DMS79 (cell line): ENCODE measurements at regions not wholly inside any gene's neighbourhood (a gene's known extent, or its start where the extent isn't known, plus 50 kb on each side); places are given as distances from the start of the nearest gene placed in this dataset.
A peak's percentile ranks its signal among the peaks of the same experiment; 100 is the strongest.
"Not testable (repeated sequence)": the region's sequence is repeated elsewhere in the genome, so short reads cannot be mapped to it uniquely, and the experiment has no call there.

ENCODE experiments used
- DNase-seq: peaks from one replicate; lab custom pipeline; 2025; lab: John Stamatoyannopoulos, UW

DNA sequence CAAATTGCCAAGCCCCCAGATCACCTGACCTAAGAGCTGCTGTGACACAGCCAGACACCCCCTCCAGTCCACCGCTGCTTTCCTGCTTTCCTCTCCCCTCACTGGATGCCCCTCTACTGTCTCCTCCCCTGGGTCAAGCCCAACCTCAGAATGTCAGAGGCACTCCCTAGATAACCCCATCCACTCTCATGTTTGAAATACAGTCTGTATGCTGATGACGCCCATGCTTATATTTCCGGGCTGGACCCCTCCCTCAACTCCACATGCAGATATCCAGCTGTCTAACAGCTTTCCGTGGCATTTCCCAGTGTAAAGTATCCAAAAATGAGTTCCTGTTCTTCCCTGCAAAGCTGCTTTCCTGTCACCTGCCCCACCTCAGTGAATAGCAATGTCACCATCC is 309.2 kb downstream of the ANAPC1 start:
- DNase-seq, result not testable (repeated sequence)

DNA sequence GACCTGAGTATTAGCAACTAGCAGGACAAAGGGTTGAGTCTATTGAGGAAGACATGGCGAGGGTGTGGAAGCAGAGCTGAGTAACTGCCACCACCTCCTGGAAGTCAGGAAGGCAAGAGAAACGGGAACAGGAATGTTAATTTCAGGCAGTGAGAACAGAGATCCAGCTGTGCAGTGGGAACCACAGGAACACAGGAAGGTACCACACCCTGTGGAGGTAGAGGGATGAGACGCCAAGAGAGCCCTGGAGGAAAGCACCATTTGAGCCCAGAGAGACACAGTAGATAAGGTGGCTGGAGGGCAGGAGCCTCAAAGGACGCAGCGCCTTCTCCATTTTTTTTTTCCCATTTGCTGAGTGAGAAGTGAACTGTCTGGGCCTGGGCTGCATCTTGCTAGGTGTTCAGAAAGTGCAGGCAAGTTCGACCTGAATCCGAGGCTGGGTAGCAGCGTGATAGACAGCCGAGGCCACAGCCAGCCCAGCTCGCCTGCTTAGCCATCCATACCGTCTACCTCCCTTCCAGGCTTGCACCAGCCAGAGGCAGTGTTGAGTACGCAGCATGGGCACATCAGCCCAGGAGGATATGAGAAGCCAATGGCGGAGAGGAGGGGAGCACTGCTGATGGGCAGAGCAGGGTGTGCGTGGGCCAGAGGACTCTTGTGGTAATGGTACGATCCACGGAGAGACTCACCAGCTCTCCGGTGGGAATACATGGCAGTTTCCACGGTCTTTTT is 306.7 kb downstream of the ANAPC1 start:
- not testable (repeated sequence) for DNase-seq

DNA sequence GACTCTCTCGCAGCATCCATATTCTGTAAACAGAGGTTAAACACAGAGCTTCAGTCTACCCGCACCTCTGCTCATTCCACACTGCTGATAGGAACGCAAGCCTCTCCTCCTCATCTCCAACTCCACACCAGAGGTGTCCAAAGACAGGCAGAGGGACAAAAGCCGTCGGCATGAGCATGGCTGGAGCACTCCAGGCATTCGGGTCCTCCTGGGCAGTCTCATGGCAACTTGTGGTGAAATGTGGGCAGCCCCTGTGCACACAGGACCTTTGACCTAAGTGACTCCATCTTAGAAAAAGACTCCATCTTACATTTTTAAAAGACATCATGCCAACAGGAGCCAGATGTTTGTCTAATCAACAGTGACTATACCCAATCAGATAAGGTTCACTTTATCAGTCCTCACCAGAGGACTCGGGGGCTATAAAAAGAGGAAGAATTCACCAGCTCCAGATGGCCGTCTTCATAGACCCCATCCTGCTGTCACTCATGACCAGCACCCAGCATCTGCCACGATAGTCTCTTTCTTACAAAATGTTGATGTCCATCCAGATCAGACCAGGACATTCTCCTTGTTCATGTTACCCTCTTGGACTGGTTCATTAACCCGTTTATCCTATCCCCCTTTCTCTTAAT is 304.4 kb downstream of the ANAPC1 start:
- not testable (repeated sequence) for DNase-seq

DNA sequence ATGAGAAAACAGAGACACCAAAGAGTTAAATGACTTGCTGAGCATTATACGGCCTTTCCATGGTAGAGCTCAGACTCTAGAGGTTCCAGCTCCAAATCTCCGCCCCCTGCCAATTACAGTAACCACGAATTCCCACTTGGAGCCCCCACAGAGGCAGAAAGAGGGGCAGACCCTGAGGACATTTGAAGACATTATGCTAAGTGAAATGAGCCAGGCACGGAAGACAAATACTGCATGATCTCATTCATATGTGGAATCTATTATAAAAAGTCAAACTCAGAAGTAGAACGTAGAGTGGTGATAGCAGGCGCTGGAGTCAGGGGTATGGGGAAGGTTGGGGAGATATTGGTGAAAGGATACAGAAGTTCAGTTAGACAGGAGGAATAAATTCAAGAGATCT is 303.4 kb downstream of the ANAPC1 start:
- DNase-seq, result not testable (repeated sequence)

DNA sequence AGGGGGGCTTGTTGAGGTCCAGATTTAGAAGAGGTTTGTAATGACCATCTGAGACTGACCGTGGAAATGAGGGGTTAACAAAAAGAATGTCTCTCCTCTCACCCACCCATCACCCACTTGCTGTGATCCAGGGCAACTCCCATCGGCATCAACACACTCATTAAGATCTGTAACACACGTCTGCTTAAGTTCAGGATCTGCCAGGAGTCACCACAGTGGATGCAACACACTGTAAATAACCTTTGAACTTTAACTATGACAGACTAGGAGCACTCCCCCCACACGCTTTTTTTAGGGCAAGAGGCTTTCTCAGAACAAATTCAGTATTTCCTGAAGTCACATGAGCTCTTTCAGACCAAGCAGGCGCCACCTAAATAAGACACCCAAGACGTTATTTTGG is 301.9 kb downstream of the ANAPC1 start:
- not testable (repeated sequence) for DNase-seq

DNA sequence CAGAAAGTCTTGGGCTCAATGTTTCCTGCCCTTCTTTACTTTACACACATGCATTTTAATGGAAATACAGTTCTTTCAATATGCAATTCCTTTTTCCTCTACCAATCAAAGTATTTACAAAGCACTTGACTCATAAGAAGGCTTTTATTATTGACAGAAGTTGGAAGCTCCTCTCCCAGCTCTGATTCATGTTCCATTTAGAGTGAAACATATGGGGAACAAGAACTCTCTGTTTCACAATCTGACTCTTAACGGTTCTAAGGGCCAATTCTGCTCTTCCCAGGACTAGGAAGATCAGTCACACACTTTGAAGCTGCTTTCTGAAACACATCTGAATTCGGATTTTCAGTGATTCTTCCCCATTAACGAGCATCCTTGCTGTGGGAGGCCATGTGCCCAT is 300.5 kb downstream of the ANAPC1 start:
- not testable (repeated sequence) for DNase-seq

DNA sequence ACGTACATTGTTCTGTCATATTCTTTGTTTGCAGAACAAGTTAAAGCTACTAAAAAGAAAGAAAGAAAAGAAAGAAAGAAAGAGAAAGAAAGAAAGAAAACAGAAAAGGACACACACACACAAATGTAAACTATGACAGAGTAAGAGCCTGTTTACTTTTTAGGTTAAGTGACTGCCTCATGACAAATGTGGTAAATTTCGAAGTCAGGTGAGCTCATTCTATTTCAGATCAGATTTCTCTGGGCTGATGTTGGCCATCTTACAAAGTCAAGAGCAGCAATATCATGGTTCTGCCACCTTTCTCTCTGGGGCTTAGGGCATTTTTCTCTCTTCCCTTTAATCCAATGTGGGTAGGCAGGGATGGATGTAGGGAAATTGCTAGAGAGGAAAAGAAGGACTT is 299.5 kb downstream of the ANAPC1 start:
- DNase-seq, result not testable (repeated sequence)

DNA sequence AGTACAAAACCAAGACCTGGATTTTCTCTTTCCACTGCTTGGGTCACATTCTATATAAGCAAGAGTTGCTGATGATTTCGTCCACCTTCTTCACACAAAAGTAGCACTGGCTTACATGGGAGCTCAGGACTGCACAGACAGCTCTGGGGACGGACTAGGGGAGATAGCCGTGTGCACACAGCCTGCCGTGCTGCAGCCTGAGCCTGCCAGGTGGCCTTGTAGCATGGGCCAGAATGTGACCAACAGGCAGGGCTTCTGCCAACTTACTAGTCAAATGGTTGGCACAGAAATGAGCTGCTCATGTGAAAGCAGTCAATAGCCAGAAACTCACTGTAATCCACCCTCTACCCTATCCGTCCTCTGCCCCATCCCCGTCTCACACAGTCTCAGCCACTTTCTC is 299.0 kb downstream of the ANAPC1 start:
- DNase-seq, result not testable (repeated sequence)

DNA sequence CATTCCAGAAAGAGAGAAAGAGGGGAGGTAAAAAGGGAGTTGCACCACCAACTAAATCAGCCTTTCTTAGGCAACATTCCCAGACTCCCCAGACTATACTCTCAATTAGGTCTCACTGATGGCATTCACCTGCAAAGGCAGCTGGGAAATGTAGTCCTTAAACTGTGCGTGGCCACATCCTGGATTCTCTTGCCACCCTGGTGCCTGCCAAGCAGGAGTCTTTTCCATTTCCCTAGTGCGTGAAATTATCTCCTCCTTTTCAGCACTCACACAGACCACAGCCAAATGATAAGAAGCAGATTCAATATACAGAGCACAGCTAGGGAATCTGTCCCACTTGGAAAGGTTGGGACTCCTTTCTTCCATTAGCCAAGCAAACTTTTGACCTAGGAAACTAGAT is 298.0 kb downstream of the ANAPC1 start:
- DNase-seq, result not testable (repeated sequence)

DNA sequence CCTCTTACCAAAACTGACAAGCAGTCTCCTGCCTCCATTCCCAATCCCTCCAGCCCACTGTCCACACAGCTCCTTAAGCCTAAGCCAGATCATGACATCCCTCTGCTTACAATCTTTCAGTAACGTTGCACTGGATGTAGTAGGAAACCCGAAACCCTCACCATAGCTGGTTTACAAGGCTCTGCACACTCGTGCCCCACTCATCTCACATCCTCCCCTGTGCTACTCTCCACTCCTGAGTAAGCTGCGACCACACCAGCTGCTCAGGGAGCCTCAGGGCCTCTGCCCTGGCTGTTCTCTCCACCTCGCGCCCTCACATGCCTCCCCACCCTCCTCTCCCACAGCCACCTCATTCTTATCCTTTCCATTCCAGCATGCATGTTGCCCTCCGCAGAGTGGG is 288.9 kb downstream of the ANAPC1 start:
- not testable (repeated sequence) for DNase-seq

DNA sequence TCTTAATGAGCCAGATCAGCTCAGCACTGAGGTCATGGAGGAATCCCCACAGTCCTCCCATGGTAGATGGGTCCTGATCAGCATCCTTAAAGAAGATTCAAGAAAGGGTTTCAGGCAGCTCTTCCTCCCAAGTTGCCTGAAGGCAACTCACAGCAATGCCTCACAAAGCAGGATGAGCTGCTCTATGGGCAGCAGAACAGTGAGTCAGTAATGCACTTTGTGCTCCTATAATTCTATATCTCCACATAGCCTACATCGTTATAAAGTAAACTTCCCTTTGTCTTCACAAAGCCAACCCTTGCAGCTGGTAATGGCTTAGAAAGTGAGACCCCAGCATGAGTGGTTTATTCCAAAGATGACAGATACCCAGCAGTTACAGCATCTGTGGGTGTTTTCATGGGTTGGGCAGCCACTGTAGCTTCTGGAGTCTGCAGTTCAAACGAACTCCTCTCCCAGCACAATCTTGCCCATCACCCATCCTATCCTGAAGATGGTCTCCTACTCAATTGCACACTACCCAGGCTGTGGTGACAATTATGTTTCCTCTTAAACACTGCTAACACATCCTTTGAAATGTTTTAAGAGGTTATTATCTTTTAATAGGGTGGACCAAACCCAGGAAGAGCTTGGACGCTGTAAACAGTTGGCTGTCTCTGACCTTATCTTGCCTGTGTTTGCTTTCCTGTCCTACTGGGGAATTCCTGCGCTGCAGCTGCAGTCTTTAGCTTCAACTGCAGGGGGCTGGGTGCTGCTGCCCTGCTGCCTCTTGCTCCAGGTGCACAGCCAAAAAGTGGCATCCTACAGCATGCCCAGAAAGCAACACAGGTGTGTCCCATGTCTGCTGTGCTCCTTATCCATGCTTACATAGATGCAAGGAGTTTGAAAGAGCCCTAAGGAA is 286.9 kb downstream of the ANAPC1 start:
- not testable (repeated sequence) for DNase-seq

DNA sequence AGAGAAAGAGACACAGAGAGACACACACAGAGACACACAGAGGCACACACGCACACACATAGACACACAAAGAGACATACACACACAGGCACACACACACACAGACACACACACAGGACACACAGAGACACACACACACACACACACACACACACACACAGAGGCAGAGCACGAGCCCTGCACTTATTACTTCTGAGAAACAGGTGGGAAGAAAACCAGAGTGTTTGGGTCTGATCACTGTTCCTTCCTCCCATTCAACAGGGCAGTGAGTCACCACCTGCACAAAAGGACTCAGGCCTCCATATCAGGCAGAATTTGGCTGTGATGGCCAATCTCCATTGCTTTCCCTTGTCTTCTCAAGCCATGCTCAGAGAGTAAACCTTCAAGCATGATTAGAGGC is 285.0 kb downstream of the ANAPC1 start:
- not testable (repeated sequence) for DNase-seq

DNA sequence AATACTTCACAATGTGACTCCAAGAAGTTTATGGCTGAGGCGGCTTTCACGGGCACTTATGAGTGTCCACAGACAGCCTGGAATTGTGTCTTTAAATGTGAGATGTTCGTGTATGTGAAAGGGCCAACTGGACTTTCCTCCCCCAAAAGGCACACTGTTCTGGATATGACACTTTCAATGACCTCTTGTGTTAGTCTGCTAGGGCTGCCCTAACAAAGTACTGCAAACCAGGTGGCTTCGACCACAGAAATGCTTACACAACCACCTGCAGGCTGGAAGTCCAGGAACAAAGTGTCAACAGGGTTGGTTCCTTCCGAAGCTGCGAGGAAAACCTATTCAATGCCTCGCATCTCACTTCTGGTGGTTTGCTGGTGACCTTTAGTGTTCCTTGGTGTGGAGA is 281.7 kb downstream of the ANAPC1 start:
- not testable (repeated sequence) for DNase-seq

DNA sequence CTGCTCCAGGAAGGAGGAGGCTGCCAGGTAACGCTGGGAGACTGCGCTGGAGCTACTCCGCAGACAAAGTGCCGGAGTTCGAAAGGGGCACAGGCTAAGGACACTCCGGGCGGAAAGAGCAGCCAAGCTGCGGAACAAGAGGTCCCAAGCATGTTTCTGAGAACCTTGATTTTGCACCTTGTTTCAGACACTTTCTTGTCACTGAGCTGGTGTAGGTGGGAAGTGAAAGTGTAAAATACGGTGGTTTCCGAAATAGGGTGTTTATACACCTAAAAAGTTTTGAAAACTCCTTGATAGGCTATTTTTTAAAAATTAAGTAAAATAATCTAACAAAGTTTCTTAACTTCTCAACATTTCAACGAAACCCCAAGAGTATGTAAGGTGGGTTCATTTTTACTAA is 278.2 kb downstream of the ANAPC1 start:
- DNase-seq, result not testable (repeated sequence)

DNA sequence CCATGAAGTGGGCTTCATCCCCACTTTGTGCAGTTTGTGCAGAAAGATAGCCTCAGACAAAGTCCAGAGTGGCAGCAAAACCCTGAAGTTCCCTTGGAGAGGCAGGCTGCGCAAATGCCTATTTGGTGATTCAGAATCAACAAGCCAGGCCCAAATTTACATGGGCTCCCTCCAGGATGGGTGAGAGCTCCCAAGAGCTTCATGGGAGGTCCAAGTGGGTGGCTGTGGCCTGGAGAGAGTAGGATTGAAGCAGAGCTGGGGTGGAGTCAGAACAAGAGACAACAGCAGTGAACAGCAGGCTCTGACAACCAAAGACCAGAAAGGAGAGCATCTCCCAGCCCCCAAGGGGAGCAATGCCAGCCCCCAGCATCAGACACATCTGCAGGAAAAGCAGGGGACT is 277.4 kb downstream of the ANAPC1 start:
- DNase-seq, result not testable (repeated sequence)

DNA sequence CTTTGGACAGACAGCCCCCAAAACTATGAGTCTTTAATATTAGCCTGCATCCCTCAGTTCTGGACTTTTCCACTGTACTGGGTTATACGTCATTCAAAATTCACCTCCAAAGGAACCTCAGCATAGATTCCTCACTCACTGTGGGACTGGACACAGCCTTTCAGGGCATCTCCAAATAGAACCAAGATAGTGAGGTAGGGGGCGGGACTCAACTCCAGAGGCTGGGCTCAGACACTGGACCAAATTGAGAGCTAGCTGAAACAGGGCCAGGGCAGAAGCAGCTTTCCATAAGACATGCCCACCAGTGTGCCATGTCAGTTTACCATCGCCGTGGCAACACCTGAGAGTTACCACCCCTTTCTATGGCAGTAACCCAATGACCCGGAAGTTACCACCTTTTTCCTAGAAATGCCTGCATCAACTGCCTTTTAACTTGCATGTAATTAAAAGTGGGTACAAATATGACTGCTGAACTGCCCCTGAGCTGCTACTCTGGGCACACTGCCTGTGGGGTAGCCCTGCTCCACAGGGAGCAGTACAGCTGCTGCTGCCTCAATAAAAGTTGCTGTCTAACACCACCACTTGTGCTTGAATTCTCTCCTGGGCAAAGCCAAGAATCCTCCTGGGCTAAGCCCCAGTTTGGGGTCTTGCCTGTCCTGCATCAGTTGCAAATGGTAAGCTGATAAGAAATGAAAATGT is 274.7 kb downstream of the ANAPC1 start:
- not testable (repeated sequence) for DNase-seq

DNA sequence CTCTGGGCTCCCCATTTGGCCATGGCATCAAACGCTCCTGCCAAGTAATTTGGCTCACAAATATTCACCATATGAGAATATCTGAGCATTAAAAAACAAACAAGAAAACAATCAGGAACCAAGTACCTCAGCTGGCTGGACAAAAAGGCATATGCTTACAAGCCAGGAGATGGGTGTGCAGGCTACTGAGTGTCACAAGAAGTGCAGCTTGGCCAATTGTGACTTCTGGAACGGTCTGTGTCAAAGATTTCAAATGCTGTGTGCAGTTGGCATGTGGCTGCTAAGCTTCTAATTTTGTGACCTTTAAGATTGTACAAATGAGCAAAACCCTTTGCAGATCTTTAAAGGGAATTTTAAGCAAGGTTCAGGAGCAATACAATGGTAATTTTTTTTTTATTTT is 274.0 kb downstream of the ANAPC1 start:
- DNase-seq, result not testable (repeated sequence)

DNA sequence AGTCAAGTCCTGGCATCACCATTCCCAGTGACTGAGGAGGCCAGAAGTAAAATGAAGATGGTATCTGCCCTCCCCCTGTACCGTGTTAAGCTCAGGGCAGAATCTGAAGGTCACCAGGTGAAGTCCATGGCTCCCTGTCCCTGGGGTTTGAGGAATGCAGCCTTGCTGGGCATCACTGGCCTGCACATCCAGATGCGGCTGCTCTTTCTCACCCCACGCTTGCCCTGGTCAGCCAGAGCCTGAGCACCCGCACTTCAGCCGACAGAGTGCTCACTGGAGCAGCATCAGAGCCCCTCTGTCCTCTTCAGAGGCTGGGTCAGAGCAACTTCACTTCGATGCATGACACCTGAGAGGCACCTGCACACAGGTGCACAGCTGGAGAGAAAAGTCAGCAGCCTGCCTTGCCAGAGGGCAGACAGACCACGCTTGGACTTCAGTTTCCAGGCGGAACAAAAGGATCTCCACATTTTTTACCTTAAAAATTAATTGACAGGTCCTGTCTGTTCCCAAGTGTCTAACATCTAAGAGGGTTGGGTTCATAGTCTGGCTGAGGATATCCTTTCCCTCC is 267.3 kb downstream of the ANAPC1 start:
- peak; percentile 5 for DNase-seq

DNA sequence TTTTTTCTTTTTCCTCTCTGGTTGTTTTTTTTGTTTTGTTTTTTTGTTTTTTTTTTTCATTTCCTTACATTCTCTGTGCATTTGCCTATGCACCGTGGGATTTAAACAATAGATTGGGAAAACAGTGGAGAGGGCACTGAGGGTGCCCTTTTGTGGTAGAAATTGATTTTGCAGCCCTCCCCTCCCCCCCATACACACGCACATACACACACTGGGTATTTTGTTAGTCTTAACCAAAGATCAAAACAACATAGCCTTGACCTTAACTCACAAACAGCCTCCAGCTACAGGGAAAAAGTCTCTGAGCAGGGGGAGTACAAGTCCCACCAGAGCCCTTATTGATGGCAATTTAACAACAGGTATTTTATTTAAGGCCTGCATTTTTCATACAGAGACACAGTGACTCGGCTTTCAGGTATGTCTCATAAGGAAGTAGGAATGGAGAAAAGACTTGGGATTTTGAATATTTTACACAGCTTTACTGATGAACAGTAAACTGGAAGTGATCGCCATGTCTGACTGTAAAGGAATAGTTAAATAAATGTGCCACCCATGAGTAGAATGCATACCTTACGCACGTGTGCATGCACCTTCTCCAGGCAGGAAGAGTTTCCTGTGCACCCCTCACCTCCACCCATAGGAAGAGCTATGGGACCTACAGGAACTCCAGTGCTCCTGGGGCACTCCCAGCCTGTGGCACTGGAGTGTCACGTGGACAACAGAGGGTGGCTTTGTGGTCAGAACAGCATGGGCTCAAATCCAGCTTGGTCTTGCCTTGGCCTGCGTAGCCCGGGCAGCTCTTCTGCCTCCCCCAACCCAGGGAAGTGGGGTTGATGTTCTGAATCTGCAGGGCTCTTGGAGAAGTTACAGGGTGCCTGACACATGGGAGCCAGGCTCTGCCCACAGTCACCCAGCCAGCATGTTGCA is 266.4 kb downstream of the ANAPC1 start:
- no peak for DNase-seq

DNA sequence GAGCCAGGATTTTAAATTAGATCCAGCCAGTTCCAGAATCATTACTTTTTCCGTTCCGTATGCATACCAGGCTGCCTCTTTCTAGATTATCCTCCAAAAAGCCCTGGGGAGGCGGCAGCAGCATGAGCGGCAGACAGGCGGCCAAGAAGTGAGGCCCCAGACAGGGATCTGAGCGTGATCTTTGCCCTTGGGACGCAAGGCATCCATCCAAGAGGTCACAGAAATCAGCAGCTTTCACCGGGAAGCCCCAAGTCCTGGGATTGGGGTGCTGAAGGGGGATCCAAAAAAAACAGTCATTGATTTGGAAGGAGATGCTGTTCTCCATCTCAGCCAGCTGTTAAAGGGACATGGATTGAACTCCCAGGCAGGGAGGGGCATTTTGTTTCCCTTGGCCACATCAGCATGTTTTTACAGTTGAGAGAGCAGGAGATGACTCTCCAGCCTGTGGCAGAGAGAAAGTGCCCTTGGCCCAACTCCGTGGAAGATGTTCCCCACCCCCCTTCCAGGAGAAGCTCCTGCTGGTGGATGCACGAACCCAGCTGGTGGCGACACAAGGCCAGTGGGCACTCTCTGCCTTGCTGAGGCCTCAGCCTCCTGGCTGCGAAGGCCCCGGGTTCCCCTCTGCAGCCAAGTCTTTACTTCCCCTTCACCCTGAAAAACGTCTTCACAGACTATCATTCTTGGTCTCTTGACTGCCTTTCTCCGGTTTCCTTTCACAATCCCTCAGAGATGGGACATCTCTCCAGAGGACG is 265.6 kb downstream of the ANAPC1 start:
- DNase-seq, result peak; percentile 41
